Body of pancreas (tissue), 4 donors: ENCODE measurements at regions not wholly inside any gene's neighbourhood (a gene's known extent, or its start where the extent isn't known, plus 50 kb on each side); places are given as distances from the start of the nearest gene placed in this dataset.

ENCODE experiments used
- POLR2A ChIP-seq, 3 donors: fragments of 450-650 bp; IDR thresholded peaks; one replicate each; pipeline ENCODE4 v1.6.1; 2016; ENCODE audit warnings: antibody characterized with exemption in 3 of 3, mild to moderate bottlenecking in 2 of 3
- TF ChIP-seq, protein P1 (sequence below), 7 experiments: fragments of 450-650 bp in 4 of 7; fragments of 200-600 bp in 3 of 7; sonication (generic) in 3 of 7; IDR thresholded peaks; one replicate each; pipeline ENCODE4 v1.5.1; 2016 to 2019; ENCODE audit warnings: antibody characterized with exemption in 7 of 7

DNA sequence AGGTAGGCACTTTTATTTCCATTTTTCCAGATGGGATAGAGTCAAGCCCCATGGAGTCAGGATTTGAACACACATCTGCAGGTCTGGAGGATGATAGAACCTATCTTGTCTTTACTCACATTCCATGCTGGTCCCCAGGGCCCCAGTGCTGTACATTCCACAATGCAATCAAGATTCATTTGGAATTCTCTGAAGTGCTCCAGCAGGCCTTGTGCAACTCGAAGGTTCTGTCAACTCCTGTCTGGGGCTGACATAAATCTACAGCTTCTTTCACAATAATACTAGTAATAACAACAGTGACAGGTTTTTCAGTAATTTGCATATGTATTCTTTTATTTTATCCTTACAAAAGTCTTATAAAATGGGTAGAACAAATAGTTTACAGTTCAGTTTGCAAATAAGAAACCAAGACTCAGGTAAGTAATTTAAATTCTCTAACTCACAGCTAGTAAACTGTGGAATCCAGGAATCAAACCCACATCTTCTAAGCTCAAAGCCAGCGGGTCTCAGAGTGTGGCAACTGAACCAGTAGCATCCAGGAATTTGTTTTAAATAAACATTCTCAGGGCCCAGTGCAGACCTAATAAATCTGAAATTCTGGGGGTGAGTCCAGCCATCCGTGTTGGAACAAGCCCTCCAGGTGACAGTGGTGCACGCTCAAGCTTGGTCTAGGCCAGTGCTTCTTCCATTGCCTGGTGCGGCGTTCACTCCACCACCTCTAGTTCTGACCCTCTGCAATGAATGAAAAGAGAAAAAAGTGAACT lies 137.0 kb upstream of the TNFAIP3 start:
- no peak for TF ChIP-seq POLR2A (IDR thresholded peaks at IDR 0.05)
- TF ChIP-seq, protein P1, sequence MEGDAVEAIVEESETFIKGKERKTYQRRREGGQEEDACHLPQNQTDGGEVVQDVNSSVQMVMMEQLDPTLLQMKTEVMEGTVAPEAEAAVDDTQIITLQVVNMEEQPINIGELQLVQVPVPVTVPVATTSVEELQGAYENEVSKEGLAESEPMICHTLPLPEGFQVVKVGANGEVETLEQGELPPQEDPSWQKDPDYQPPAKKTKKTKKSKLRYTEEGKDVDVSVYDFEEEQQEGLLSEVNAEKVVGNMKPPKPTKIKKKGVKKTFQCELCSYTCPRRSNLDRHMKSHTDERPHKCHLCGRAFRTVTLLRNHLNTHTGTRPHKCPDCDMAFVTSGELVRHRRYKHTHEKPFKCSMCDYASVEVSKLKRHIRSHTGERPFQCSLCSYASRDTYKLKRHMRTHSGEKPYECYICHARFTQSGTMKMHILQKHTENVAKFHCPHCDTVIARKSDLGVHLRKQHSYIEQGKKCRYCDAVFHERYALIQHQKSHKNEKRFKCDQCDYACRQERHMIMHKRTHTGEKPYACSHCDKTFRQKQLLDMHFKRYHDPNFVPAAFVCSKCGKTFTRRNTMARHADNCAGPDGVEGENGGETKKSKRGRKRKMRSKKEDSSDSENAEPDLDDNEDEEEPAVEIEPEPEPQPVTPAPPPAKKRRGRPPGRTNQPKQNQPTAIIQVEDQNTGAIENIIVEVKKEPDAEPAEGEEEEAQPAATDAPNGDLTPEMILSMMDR (IDR thresholded peaks at IDR 0.05): no peak
